ENCODE measurements at regions not wholly inside any gene's neighbourhood (a gene's known extent, or its start where the extent isn't known, plus 50 kb on each side); places are given as distances from the start of the nearest gene placed in this dataset.

DNA sequence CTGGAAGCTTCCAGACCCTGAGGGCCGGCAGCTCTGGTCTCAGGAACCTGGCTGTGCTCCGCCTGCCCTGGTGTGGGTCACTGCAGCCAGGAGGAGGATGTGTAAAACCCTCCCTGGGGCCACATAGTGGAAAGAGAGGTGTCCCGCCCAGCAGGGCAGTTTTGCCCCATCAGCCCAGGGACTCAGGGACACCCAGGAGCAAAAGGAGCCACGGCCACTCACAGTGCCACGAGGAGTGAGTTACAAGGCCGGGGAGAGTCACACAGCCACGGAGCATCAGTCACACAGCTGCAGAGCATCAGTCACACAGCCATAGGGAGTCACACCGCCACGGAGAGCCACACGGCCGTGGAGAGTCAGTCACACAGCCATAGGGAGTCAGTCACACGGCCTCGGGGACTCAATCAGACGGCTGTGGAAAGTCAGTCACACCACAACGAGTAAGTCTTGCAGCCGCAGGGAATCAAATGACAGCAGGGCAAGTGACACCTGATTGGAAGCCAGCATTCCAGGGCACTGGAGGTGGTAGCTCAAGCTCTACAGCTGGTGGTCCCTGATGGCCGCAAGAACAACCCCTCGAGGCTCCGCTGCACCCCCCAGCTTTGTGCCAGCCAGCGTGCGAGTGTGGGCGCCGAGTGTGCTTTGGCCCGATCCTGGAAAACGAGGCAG lies 60.9 kb downstream of the DLL1 start:
- no peaks in the 10 kb centered on the region for H3K4me1 ChIP-seq (ENCODE audit: insufficient read depth, low read length)

GRCh38 chr6:170229396-170229795 lies 61.5 kb downstream of the DLL1 start:
- no peak overlapping the region for H2AFZ ChIP-seq (ENCODE audit: low read length)

More for the DNA sequence above, 60.9 kb downstream of the DLL1 start:
- H3K27me3 ChIP-seq (ENCODE audit: insufficient read depth, low read length): no peaks in the 10 kb centered on the region
- no peak for DNase-seq (ENCODE audit: insufficient read length, low spot score, missing footprints)
- H3K4me3 ChIP-seq (ENCODE audit: insufficient read depth, low read length): no peak overlapping the region
- H2AFZ ChIP-seq (ENCODE audit: low read length): no peak overlapping the region
- TF ChIP-seq, protein P1, sequence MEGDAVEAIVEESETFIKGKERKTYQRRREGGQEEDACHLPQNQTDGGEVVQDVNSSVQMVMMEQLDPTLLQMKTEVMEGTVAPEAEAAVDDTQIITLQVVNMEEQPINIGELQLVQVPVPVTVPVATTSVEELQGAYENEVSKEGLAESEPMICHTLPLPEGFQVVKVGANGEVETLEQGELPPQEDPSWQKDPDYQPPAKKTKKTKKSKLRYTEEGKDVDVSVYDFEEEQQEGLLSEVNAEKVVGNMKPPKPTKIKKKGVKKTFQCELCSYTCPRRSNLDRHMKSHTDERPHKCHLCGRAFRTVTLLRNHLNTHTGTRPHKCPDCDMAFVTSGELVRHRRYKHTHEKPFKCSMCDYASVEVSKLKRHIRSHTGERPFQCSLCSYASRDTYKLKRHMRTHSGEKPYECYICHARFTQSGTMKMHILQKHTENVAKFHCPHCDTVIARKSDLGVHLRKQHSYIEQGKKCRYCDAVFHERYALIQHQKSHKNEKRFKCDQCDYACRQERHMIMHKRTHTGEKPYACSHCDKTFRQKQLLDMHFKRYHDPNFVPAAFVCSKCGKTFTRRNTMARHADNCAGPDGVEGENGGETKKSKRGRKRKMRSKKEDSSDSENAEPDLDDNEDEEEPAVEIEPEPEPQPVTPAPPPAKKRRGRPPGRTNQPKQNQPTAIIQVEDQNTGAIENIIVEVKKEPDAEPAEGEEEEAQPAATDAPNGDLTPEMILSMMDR (IDR thresholded peaks at IDR 0.05; ENCODE audit: extremely low read depth, low read depth, low read length): no peak
- H3K36me3 ChIP-seq (ENCODE audit: insufficient read depth, low read length): no peaks in the 10 kb centered on the region
- no peak overlapping the region for H3K27ac ChIP-seq (ENCODE audit: low read depth, low read length)
- no peak overlapping the region for H3K4me2 ChIP-seq (ENCODE audit: insufficient read depth, low read length)
- no peaks in the 10 kb centered on the region for H4K20me1 ChIP-seq (ENCODE audit: insufficient read depth, low read length)
- H3K9me3 ChIP-seq (ENCODE audit: low read depth, low read length): no peaks in the 10 kb centered on the region
- H3K79me2 ChIP-seq (ENCODE audit: insufficient read depth, low read length): no peaks in the 10 kb centered on the region

GRCh38 chr6:170228946-170229310 lies 62.0 kb downstream of the DLL1 start:
- DNase-seq (ENCODE audit: insufficient read length, low spot score, missing footprints): no peak
- no peaks in the 10 kb centered on the region for H3K27me3 ChIP-seq (ENCODE audit: insufficient read depth, low read length)
- H4K20me1 ChIP-seq (ENCODE audit: insufficient read depth, low read length): no peaks in the 10 kb centered on the region
- H3K4me2 ChIP-seq (ENCODE audit: insufficient read depth, low read length): no peak overlapping the region
- H3K4me1 ChIP-seq (ENCODE audit: insufficient read depth, low read length): no peaks in the 10 kb centered on the region
- H3K36me3 ChIP-seq (ENCODE audit: insufficient read depth, low read length): no peaks in the 10 kb centered on the region
- no peaks in the 10 kb centered on the region for H3K9me3 ChIP-seq (ENCODE audit: low read depth, low read length)
- H3K27ac ChIP-seq (ENCODE audit: low read depth, low read length): no peak overlapping the region
- TF ChIP-seq, protein P1 (IDR thresholded peaks at IDR 0.05; ENCODE audit: extremely low read depth, low read depth, low read length): no peak
- no peak overlapping the region for H3K4me3 ChIP-seq (ENCODE audit: insufficient read depth, low read length)
- no peak overlapping the region for H2AFZ ChIP-seq (ENCODE audit: low read length)
- no peaks in the 10 kb centered on the region for H3K79me2 ChIP-seq (ENCODE audit: insufficient read depth, low read length)

More at GRCh38 chr6:170229396-170229795, 61.5 kb downstream of the DLL1 start:
- no peaks in the 10 kb centered on the region for H4K20me1 ChIP-seq (ENCODE audit: insufficient read depth, low read length)
- H3K79me2 ChIP-seq (ENCODE audit: insufficient read depth, low read length): no peaks in the 10 kb centered on the region
- H3K4me2 ChIP-seq (ENCODE audit: insufficient read depth, low read length): no peak overlapping the region
- no peak for DNase-seq (ENCODE audit: insufficient read length, low spot score, missing footprints)
- H3K9me3 ChIP-seq (ENCODE audit: low read depth, low read length): no peaks in the 10 kb centered on the region
- no peaks in the 10 kb centered on the region for H3K4me1 ChIP-seq (ENCODE audit: insufficient read depth, low read length)
- no peaks in the 10 kb centered on the region for H3K27me3 ChIP-seq (ENCODE audit: insufficient read depth, low read length)
- TF ChIP-seq, protein P1 (IDR thresholded peaks at IDR 0.05; ENCODE audit: extremely low read depth, low read depth, low read length): no peak
- H3K27ac ChIP-seq (ENCODE audit: low read depth, low read length): no peak overlapping the region
- no peak overlapping the region for H3K4me3 ChIP-seq (ENCODE audit: insufficient read depth, low read length)
- H3K36me3 ChIP-seq (ENCODE audit: insufficient read depth, low read length): no peaks in the 10 kb centered on the region

DNA sequence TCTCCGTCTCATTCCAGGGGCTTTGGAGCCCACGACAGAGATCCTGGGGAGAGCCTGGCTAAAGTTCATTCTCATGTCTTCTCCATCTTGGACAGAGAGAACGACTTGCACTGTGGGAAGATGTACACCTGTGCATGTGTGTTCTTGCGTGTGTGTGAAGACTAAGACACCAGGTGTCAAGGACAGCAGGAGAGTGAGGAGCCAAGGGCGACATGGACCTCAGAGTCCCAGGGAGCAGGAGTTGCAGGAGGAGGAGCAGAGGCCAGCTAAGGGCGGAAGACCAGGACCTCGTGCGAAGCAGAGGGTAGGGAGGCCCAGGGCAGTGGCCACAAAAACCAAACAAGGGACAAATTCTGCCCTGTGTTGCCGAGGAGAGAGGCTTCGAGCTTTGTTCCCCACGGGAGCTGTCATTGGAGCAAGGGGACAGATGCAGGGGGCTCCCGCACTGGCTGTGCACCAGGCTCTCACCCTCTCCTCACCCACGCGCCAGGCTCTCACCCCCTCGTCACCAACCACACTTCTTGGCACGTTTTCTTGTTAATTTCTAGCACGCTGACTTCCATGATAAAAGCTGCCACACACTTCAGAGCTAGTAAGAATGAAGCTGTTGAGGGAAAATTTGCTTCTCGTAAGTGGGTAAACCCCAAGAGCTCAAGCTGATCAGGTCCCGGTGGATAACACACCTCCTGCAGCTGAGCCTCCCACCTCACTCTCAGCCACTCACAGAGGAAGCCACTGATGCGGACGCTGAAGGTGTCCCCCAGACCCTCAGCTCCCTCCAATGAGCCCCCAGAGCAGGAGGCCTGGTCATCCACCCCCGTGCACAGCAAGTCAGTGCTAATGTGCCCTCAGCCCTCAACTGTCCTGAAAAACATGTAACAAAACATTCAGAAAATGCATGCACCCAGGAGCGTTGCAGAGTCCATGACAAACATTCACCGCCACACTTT lies 62.6 kb downstream of the DLL1 start:
- H3K79me2 ChIP-seq (ENCODE audit: insufficient read depth, low read length): no peaks in the 10 kb centered on the region
- TF ChIP-seq, protein P1 (IDR thresholded peaks at IDR 0.05; ENCODE audit: extremely low read depth, low read depth, low read length): no peak
- H2AFZ ChIP-seq (ENCODE audit: low read length): no peak overlapping the region

More for the DNA sequence above, 62.6 kb downstream of the DLL1 start:
- no peaks in the 10 kb centered on the region for H3K4me1 ChIP-seq (ENCODE audit: insufficient read depth, low read length)
- no peaks in the 10 kb centered on the region for H3K27me3 ChIP-seq (ENCODE audit: insufficient read depth, low read length)
- H3K9me3 ChIP-seq (ENCODE audit: low read depth, low read length): no peaks in the 10 kb centered on the region
- H3K4me3 ChIP-seq (ENCODE audit: insufficient read depth, low read length): no peak overlapping the region
- no peaks in the 10 kb centered on the region for H4K20me1 ChIP-seq (ENCODE audit: insufficient read depth, low read length)
- no peak for DNase-seq (ENCODE audit: insufficient read length, low spot score, missing footprints)
- H3K4me2 ChIP-seq (ENCODE audit: insufficient read depth, low read length): no peak overlapping the region
- H3K36me3 ChIP-seq (ENCODE audit: insufficient read depth, low read length): no peaks in the 10 kb centered on the region
- H3K27ac ChIP-seq (ENCODE audit: low read depth, low read length): no peak overlapping the region

Data from osteoblast (primary cell).